Neural cell (in vitro differentiated cells): ENCODE measurements at regions not wholly inside any gene's neighbourhood (a gene's known extent, or its start where the extent isn't known, plus 50 kb on each side); places are given as distances from the start of the nearest gene placed in this dataset.
A peak's percentile ranks its signal among the peaks of the same experiment; 100 is the strongest.

Experiments
- H2AFZ ChIP-seq: fragments of 200-600, 300-800 bp; sonication (generic), shearing (Covaris generic); 2 replicates; pipeline ENCODE4 v1.6.0; 2014; ENCODE audit warnings: low read depth, mild to moderate bottlenecking, antibody characterized with exemption, low read length, moderate library complexity
- H3F3A ChIP-seq: fragments of 200-600 bp; shearing (Covaris generic); 2 replicates; pipeline ENCODE4 v1.6.1; 2016; ENCODE audit warnings: mild to moderate bottlenecking, moderate library complexity, mixed read lengths, antibody characterized with exemption, low read length; ENCODE audit not compliant: insufficient read depth, poor library complexity, severe bottlenecking
- H3K27ac ChIP-seq: fragments of 200-600, 300-800 bp; sonication (generic), shearing (Covaris generic); 2 replicates; pipeline ENCODE4 v1.5.1; 2014; ENCODE audit warnings: mild to moderate bottlenecking, low read length, moderate library complexity
- H3K27me3 ChIP-seq: fragments of 300-800, 200-600 bp; sonication (generic), shearing (Covaris generic); 2 replicates; pipeline ENCODE4 v1.6.0; 2014; ENCODE audit warnings: mild to moderate bottlenecking, low read depth, low read length, moderate library complexity; ENCODE audit not compliant: insufficient read depth
- H3K36me3 ChIP-seq: fragments of 300-800, 200-600 bp; sonication (generic), shearing (Covaris generic); 2 replicates; pipeline ENCODE4 v1.5.1; 2014; ENCODE audit warnings: mild to moderate bottlenecking, antibody characterized with exemption, low read length, moderate library complexity; ENCODE audit not compliant: insufficient read depth
- H3K4me2 ChIP-seq: fragments of 300-800, 200-600 bp; sonication (generic), shearing (Covaris generic); 2 replicates; pipeline ENCODE4 v1.6.0; 2014; ENCODE audit warnings: mild to moderate bottlenecking, low read length
- H3K4me3 ChIP-seq: fragments of 300-800, 200-600 bp; sonication (generic), shearing (Covaris generic); 2 replicates; pipeline ENCODE4 v1.5.1; 2014; ENCODE audit warnings: mild to moderate bottlenecking, low read length, moderate library complexity
- H3K79me2 ChIP-seq: fragments of 200-600 bp; shearing (Covaris generic); replicated peaks from 2 replicates; pipeline ENCODE4 v1.6.0; 2014; ENCODE audit warnings: mild to moderate bottlenecking, low read length, moderate library complexity; ENCODE audit not compliant: insufficient read depth
- H3K9ac ChIP-seq: fragments of 300-800, 200-600 bp; sonication (generic), shearing (Covaris generic); 2 replicates; pipeline ENCODE4 v1.6.1; 2016; ENCODE audit warnings: mild to moderate bottlenecking, low read length, mixed read lengths
- H3K9me2 ChIP-seq: fragments of 200-600 bp; shearing (Covaris generic); 2 replicates; pipeline ENCODE4 v1.6.1; 2016; ENCODE audit warnings: mild to moderate bottlenecking, low read length, mixed read lengths; ENCODE audit not compliant: insufficient read depth
- H3K9me3 ChIP-seq: fragments of 200-600, 300-800 bp; sonication (generic), shearing (Covaris generic); 2 replicates; pipeline ENCODE4 v1.6.1; 2016; ENCODE audit warnings: mild to moderate bottlenecking, mixed run types, low read length, moderate library complexity, mixed read lengths
- H4K20me1 ChIP-seq: fragments of 200-600 bp; shearing (Covaris generic); 2 replicates; pipeline ENCODE4 v1.6.1; 2016; ENCODE audit warnings: mild to moderate bottlenecking, mixed run types; ENCODE audit not compliant: insufficient read depth
- CTCF ChIP-seq: fragments of 450-650 bp; IDR thresholded peaks from 2 replicates; pipeline ENCODE4 v1.5.1; 2014; ENCODE audit warnings: antibody characterized with exemption, mild to moderate bottlenecking, moderate library complexity; ENCODE audit not compliant: poor library complexity, severe bottlenecking
- EP300 ChIP-seq: fragments of 450-650 bp; conservative IDR thresholded peaks from 2 replicates; pipeline ENCODE4 v1.6.1; 2014; ENCODE audit warnings: antibody characterized with exemption, mild to moderate bottlenecking, moderate library complexity; ENCODE audit not compliant: poor library complexity, severe bottlenecking
- EZH2 ChIP-seq: fragments of 200-600, 300-800 bp; shearing (Covaris generic), sonication (generic); IDR thresholded peaks from 2 replicates; pipeline ENCODE4 v1.6.1; 2014; ENCODE audit warnings: antibody characterized with exemption, low read length, borderline replicate concordance, mild to moderate bottlenecking; ENCODE audit not compliant: insufficient read depth, poor library complexity, severe bottlenecking
- MXI1 ChIP-seq: fragments of 450-650 bp; conservative IDR thresholded peaks from 2 replicates; pipeline ENCODE4 v1.6.1; 2014; ENCODE audit warnings: antibody characterized with exemption, mild to moderate bottlenecking; ENCODE audit not compliant: poor library complexity, severe bottlenecking
- POLR2AphosphoS5 ChIP-seq: IDR thresholded peaks from 2 replicates; pipeline ENCODE4 v1.6.1; 2012
- RAD21 ChIP-seq: fragments of 450-650 bp; conservative IDR thresholded peaks from 2 replicates; pipeline ENCODE4 v1.6.1; 2014; ENCODE audit warnings: antibody characterized with exemption, mild to moderate bottlenecking, moderate library complexity
- REST ChIP-seq: IDR thresholded peaks from 2 replicates; pipeline ENCODE4 v1.6.1; 2012; ENCODE audit warnings: borderline replicate concordance
- SMC3 ChIP-seq: fragments of 450-650 bp; conservative IDR thresholded peaks from 2 replicates; pipeline ENCODE4 v1.6.1; 2014; ENCODE audit warnings: antibody characterized with exemption, mild to moderate bottlenecking, moderate library complexity; ENCODE audit not compliant: poor library complexity
- TAF1 ChIP-seq: IDR thresholded peaks from 2 replicates; pipeline ENCODE4 v1.6.1; 2012; ENCODE audit warnings: low read depth

DNA sequence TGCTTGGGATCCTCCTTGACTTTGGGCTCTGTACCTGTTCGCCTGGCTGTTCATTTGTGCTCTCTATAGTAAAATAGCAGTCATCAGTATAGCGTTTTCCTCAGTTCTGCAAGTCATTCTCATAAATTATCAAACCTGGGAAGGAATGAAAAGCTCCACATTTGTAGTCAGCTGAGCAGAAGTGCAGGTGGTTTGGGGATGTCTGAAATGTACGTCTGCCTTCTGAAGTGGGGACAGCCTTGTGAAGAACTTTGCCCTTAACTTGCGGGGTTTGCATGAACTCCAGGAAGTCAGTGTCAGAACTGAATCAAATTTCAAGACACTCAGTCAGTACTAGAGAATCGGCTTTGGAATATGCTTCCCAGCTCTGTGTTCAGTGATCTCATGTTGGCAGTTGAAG lies 358.3 kb upstream of the PRKCQ start:
- no peak overlapping the region for H3K27ac ChIP-seq
- no peaks in the 10 kb centered on the region for H4K20me1 ChIP-seq
- no peaks in the 10 kb centered on the region for H3K36me3 ChIP-seq
- no peaks in the 10 kb centered on the region for H3F3A ChIP-seq
- no peak overlapping the region for H3K4me3 ChIP-seq
- no peak overlapping the region for H2AFZ ChIP-seq
- H3K79me2 ChIP-seq: no peaks in the 10 kb centered on the region
- peaks cover 7% of the 10 kb centered on the region for H3K9me3 ChIP-seq
- no peak overlapping the region for H3K4me2 ChIP-seq
- no peaks in the 10 kb centered on the region for H3K27me3 ChIP-seq
- TF ChIP-seq TAF1: no peak
- TF ChIP-seq EP300: no peak
- no peak for TF ChIP-seq RAD21
- no peak for TF ChIP-seq SMC3
- no peak for TF ChIP-seq REST
- no peak overlapping the region for H3K9ac ChIP-seq
- no peaks in the 10 kb centered on the region for H3K9me2 ChIP-seq

- no peaks in the 10 kb centered on the region for H4K20me1 ChIP-seq
- no peak overlapping the region for H3K4me2 ChIP-seq
- H3K4me3 ChIP-seq: no peak overlapping the region
- no peak overlapping the region for H2AFZ ChIP-seq
- peaks cover 7% of the 10 kb centered on the region for H3K9me3 ChIP-seq
- no peaks in the 10 kb centered on the region for H3K9me2 ChIP-seq
- no peaks in the 10 kb centered on the region for H3K79me2 ChIP-seq
- TF ChIP-seq SMC3 (no peak), POLR2AphosphoS5 (peak; percentile 27), CTCF (peak; percentile 11)
- H3F3A ChIP-seq: no peaks in the 10 kb centered on the region
- H3K27ac ChIP-seq: no peak overlapping the region
- H3K9ac ChIP-seq: no peak overlapping the region
- no peaks in the 10 kb centered on the region for H3K36me3 ChIP-seq
- no peaks in the 10 kb centered on the region for H3K27me3 ChIP-seq
These were observed 356.9 kb upstream of the PRKCQ start for GRCh38 chr10:6936931-6937330.

DNA sequence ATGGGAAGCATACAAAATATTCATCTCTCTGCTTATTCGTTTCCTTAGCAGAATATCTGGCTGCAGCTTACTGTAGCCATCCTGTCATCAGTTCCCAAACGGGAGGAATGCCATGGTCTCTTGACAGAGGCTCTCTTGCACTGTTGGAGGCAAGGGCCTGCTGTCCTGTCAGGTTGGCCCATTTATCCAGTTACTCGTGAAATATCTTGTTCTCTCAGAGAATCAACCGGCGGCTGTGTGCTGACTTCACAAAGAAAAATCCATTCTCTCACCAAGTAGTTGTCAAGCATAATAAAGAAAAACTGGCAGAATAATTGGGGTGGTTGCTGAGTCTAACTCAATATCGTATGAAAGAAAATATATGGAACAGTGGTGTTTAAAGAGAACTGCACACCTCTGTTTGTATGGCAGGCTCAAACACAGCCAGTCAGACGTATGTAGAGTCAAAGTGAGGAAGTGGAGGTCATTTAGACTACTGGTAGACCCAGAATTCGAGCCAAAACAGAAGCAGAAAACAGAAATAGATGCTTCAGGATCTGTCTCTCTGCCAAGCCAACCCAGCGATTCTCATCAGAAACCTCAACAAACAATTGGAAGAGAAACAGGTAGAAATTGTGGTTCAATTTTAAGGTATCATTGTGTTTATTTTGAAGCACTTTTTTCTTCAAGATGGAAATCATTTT lies 349.2 kb upstream of the PRKCQ start:
- Histone ChIP-seq H3K9me3 (no peaks in the 10 kb centered on the region), H3K36me3 (no peaks in the 10 kb centered on the region), H3K9me2 (no peaks in the 10 kb centered on the region), H3K4me3 (peak overlapping the region; percentile 41), H3K27ac (peak overlapping the region; percentile 69), H3K27me3 (no peaks in the 10 kb centered on the region), H3F3A (no peaks in the 10 kb centered on the region), H3K79me2 (no peaks in the 10 kb centered on the region), H3K9ac (peak overlapping the region; percentile 32), H2AFZ (no peak overlapping the region), H4K20me1 (no peaks in the 10 kb centered on the region), H3K4me2 (peak overlapping the region; percentile 49)
- no peak for TF ChIP-seq TAF1
- TF ChIP-seq EZH2: no peak
- peak; percentile 86 for TF ChIP-seq EP300
- TF ChIP-seq RAD21: peak; percentile 46
- peak; percentile 21 for TF ChIP-seq CTCF
- TF ChIP-seq REST: peak; percentile 46
- no peak for TF ChIP-seq SMC3
- peak; percentile 56 for TF ChIP-seq POLR2AphosphoS5
- TF ChIP-seq MXI1: no peak
